ENCODE measurements at regions not wholly inside any gene's neighbourhood (a gene's known extent, or its start where the extent isn't known, plus 50 kb on each side); places are given as distances from the start of the nearest gene placed in this dataset.

GRCh38 chrX:65841263-65841662 is 173.8 kb downstream of the MSN start (continued):
- TF ChIP-seq PRDM15 (CRISPR knock-in tag; IDR thresholded peaks at IDR 0.05) (no peak), OVOL2 (CRISPR knock-in tag; IDR thresholded peaks at IDR 0.05; ENCODE audit: borderline replicate concordance) (no peak), KAT7 (CRISPR knock-in tag; IDR thresholded peaks at IDR 0.05; ENCODE audit: borderline replicate concordance) (no peak), ZNF317 (CRISPR knock-in tag; IDR thresholded peaks at IDR 0.05; ENCODE audit: borderline replicate concordance, low read depth) (no peak)

GRCh38 chrX:65838674-65839073 is 171.2 kb downstream of the MSN start:
- no peaks in the 10 kb centered on the region for H3K27me3 Mint-ChIP-seq (ENCODE audit: low read depth)
- DNase-seq (ENCODE audit: low spot score), result no peak
- no peak for ATAC-seq

GRCh38 chrX:65837875-65838549 is 170.6 kb downstream of the MSN start:
- TF ChIP-seq GTF2I (CRISPR knock-in tag; conservative IDR thresholded peaks at IDR 0.05), result no peak
- no peak for TF ChIP-seq PRDM15 (CRISPR knock-in tag; IDR thresholded peaks at IDR 0.05)
- no peak for TF ChIP-seq IRF2 (CRISPR knock-in tag; IDR thresholded peaks at IDR 0.05; ENCODE audit: borderline replicate concordance, low read depth)
- TF ChIP-seq MXD4 (CRISPR knock-in tag; IDR thresholded peaks at IDR 0.05; ENCODE audit: borderline replicate concordance), result no peak
- no peak for TF ChIP-seq ZNF263 (CRISPR knock-in tag; IDR thresholded peaks at IDR 0.05; ENCODE audit: low read depth)
- TF ChIP-seq CREB1 (CRISPR knock-in tag; IDR thresholded peaks at IDR 0.05), result no peak
- TF ChIP-seq USF1 (CRISPR knock-in tag; IDR thresholded peaks at IDR 0.05), result no peak
- H3K4me3 Mint-ChIP-seq, result no peak overlapping the region

More at GRCh38 chrX:65838674-65839073, 171.2 kb downstream of the MSN start:
- H3K4me1 Mint-ChIP-seq, result no peaks in the 10 kb centered on the region
- H3K27ac Mint-ChIP-seq, result no peak overlapping the region
- ChIA-PET CTCF (no interaction called here), POLR2A (no interaction called here)
- no peak overlapping the region for H3K4me3 Mint-ChIP-seq
- TF ChIP-seq TEAD1 (CRISPR knock-in tag; IDR thresholded peaks at IDR 0.05) (no peak), FOXJ3 (CRISPR knock-in tag; IDR thresholded peaks at IDR 0.05; ENCODE audit: borderline replicate concordance) (no peak)
- no peaks in the 10 kb centered on the region for H3K36me3 Mint-ChIP-seq
- H3K9me3 Mint-ChIP-seq, result no peaks in the 10 kb centered on the region

GRCh38 chrX:65831268-65831667 is 163.8 kb downstream of the MSN start:
- H3K9me3 Mint-ChIP-seq, result no peaks in the 10 kb centered on the region
- no peak for ATAC-seq
- no peak overlapping the region for H3K4me3 Mint-ChIP-seq
- CTCF ChIA-PET, result no interaction called here
- H3K27ac Mint-ChIP-seq, result no peak overlapping the region
- POLR2A ChIA-PET, result no interaction called here
- no peaks in the 10 kb centered on the region for H3K27me3 Mint-ChIP-seq (ENCODE audit: low read depth)
- no peaks in the 10 kb centered on the region for H3K36me3 Mint-ChIP-seq
- DNase-seq (ENCODE audit: low spot score), result no peak
- peaks cover 8% of the 10 kb centered on the region for H3K4me1 Mint-ChIP-seq
- TF ChIP-seq KAT7 (CRISPR knock-in tag; IDR thresholded peaks at IDR 0.05; ENCODE audit: borderline replicate concordance) (no peak), SMAD4 (CRISPR knock-in tag; IDR thresholded peaks at IDR 0.05) (no peak), MXD4 (CRISPR knock-in tag; IDR thresholded peaks at IDR 0.05; ENCODE audit: borderline replicate concordance) (no peak), ZNF416 (CRISPR knock-in tag; IDR thresholded peaks at IDR 0.05) (no peak), E2F5 (CRISPR knock-in tag; IDR thresholded peaks at IDR 0.05) (no peak), ZNF423 (CRISPR knock-in tag; IDR thresholded peaks at IDR 0.05) (no peak), ZNF232 (CRISPR knock-in tag; IDR thresholded peaks at IDR 0.05) (no peak), HMGXB4 (CRISPR knock-in tag; IDR thresholded peaks at IDR 0.05) (no peak), TEAD4 (CRISPR knock-in tag; IDR thresholded peaks at IDR 0.05) (no peak)

More at GRCh38 chrX:65837875-65838549, 170.6 kb downstream of the MSN start:
- POLR2A ChIA-PET, result no interaction called here
- CTCF ChIA-PET, result no interaction called here
- no peaks in the 10 kb centered on the region for H3K36me3 Mint-ChIP-seq
- H3K27me3 Mint-ChIP-seq (ENCODE audit: low read depth), result no peaks in the 10 kb centered on the region
- ATAC-seq (no peak), DNase-seq (ENCODE audit: low spot score) (no peak)
- H3K9me3 Mint-ChIP-seq, result no peaks in the 10 kb centered on the region
- no peaks in the 10 kb centered on the region for H3K4me1 Mint-ChIP-seq
- no peak overlapping the region for H3K27ac Mint-ChIP-seq
